ENCODE measurements at regions not wholly inside any gene's neighbourhood (a gene's known extent, or its start where the extent isn't known, plus 50 kb on each side); places are given as distances from the start of the nearest gene placed in this dataset.

- H3K27me3 ChIP-seq (ENCODE audit: insufficient read depth, low read depth), result no peaks in the 10 kb centered on the region
- H3K9ac ChIP-seq, result no peak overlapping the region
- H3K79me2 ChIP-seq (ENCODE audit: insufficient read depth, low read depth), result no peaks in the 10 kb centered on the region
- no peaks in the 10 kb centered on the region for H3K36me3 ChIP-seq (ENCODE audit: insufficient read depth)
- H4K20me1 ChIP-seq (ENCODE audit: insufficient read depth), result no peaks in the 10 kb centered on the region
- H3K4me1 ChIP-seq (ENCODE audit: low read depth, poor library complexity, severe bottlenecking), result no peaks in the 10 kb centered on the region
- H2AFZ ChIP-seq (ENCODE audit: low read depth), result no peak overlapping the region
- no peak overlapping the region for H3K27ac ChIP-seq
- no peak for TF ChIP-seq CTCF (conservative IDR thresholded peaks at IDR 0.05; ENCODE audit: low read depth, low read length)
- no peak overlapping the region for H3K4me2 ChIP-seq
- no peak overlapping the region for H3K4me3 ChIP-seq (IDR thresholded peaks at IDR 0.05; ENCODE audit: insufficient read depth, low read depth, low read length)
These were observed 168.3 kb downstream of the PCDH20 start for GRCh38 chr13:61247149-61247936.

DNA sequence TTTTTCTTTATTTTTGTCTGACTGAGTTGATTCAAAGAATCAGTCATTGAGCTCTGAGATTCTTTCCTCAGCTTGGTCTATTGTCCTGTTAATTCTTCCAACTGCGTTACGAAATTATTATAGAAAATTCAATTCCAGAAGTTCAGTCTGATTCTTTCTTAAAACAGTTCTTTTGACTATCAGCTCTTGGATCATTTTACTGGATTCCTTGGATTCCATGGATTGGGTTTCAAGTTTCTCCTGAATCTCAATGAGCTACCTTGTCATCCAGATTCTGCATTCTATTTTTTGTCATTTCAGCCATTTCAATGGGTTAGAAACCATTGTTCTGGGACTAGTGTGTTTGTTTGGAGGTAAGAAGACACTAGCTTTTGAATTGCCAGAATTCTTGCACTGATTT lies 169.3 kb downstream of the PCDH20 start:
- Histone ChIP-seq H3K27me3 (ENCODE audit: insufficient read depth, low read depth) (no peaks in the 10 kb centered on the region), H3K9ac (no peak overlapping the region), H3K4me2 (no peak overlapping the region), H3K4me1 (ENCODE audit: low read depth, poor library complexity, severe bottlenecking) (no peaks in the 10 kb centered on the region), H4K20me1 (ENCODE audit: insufficient read depth) (no peaks in the 10 kb centered on the region), H3K27ac (no peak overlapping the region), H3K36me3 (ENCODE audit: insufficient read depth) (no peaks in the 10 kb centered on the region), H3K79me2 (ENCODE audit: insufficient read depth, low read depth) (no peaks in the 10 kb centered on the region), H3K4me3 (IDR thresholded peaks at IDR 0.05; ENCODE audit: insufficient read depth, low read depth, low read length) (no peak overlapping the region), H2AFZ (ENCODE audit: low read depth) (no peak overlapping the region)
- TF ChIP-seq CTCF (conservative IDR thresholded peaks at IDR 0.05; ENCODE audit: low read depth, low read length), result no peak

GRCh38 chr13:61215601-61216000 lies 200.0 kb downstream of the PCDH20 start:
- no peaks in the 10 kb centered on the region for H3K36me3 ChIP-seq (ENCODE audit: insufficient read depth)
- no peak overlapping the region for H3K27ac ChIP-seq
- no peaks in the 10 kb centered on the region for H3K27me3 ChIP-seq (ENCODE audit: insufficient read depth, low read depth)
- H4K20me1 ChIP-seq (ENCODE audit: insufficient read depth), result no peaks in the 10 kb centered on the region
- no peak overlapping the region for H2AFZ ChIP-seq (ENCODE audit: low read depth)
- no peak overlapping the region for H3K9ac ChIP-seq
- no peaks in the 10 kb centered on the region for H3K4me1 ChIP-seq (ENCODE audit: low read depth, poor library complexity, severe bottlenecking)
- no peak overlapping the region for H3K4me2 ChIP-seq
- no peak overlapping the region for H3K4me3 ChIP-seq (IDR thresholded peaks at IDR 0.05; ENCODE audit: insufficient read depth, low read depth, low read length)
- H3K79me2 ChIP-seq (ENCODE audit: insufficient read depth, low read depth), result no peaks in the 10 kb centered on the region
- TF ChIP-seq CTCF (conservative IDR thresholded peaks at IDR 0.05; ENCODE audit: low read depth, low read length), result no peak

DNA sequence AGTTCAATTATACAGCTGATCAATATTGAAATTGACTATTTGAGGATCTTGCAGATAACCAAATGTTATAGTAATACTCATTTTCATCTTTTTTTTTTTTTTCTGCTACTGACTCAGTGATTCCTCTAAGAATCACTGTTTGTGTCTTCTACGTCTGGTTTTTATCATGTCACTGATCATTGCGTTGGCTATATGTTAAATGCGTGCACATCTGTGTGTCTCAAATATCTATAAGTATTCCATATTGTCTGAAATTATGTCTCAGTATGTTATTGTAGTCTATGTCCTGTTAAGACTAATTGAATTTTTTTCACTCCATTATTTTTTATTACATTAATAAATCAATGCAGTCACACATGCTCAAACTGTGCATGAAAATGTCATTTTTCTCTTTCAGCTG lies 200.5 kb downstream of the PCDH20 start:
- H3K4me3 ChIP-seq (IDR thresholded peaks at IDR 0.05; ENCODE audit: insufficient read depth, low read depth, low read length), result no peak overlapping the region
- no peak for TF ChIP-seq CTCF (conservative IDR thresholded peaks at IDR 0.05; ENCODE audit: low read depth, low read length)

More for the DNA sequence above, 200.5 kb downstream of the PCDH20 start:
- Histone ChIP-seq H3K79me2 (ENCODE audit: insufficient read depth, low read depth) (no peaks in the 10 kb centered on the region), H3K4me1 (ENCODE audit: low read depth, poor library complexity, severe bottlenecking) (no peaks in the 10 kb centered on the region), H2AFZ (ENCODE audit: low read depth) (no peak overlapping the region), H3K4me2 (no peak overlapping the region), H3K36me3 (ENCODE audit: insufficient read depth) (no peaks in the 10 kb centered on the region), H4K20me1 (ENCODE audit: insufficient read depth) (no peaks in the 10 kb centered on the region), H3K27ac (no peak overlapping the region), H3K9ac (no peak overlapping the region), H3K27me3 (ENCODE audit: insufficient read depth, low read depth) (no peaks in the 10 kb centered on the region)

Measured in KMS-11 (cell line).